ENCODE measurements at regions not wholly inside any gene's neighbourhood (a gene's known extent, or its start where the extent isn't known, plus 50 kb on each side); places are given as distances from the start of the nearest gene placed in this dataset.

- Mint-ChIP-seq H3K9me3 (ENCODE audit: low read depth) (peaks cover 10% of the 10 kb centered on the region), H3K27me3 (no peaks in the 10 kb centered on the region), H3K4me1 (peaks cover 48% of the 10 kb centered on the region), H3K27ac (peak overlapping the region; percentile 78), H3K36me3 (peaks cover 50% of the 10 kb centered on the region), H3K4me3 (peak overlapping the region; percentile 26)
- ATAC-seq, result peak; percentile 89
- peak; percentile 67 for DNase-seq
- CTCF ChIA-PET, result interaction anchor here (1.0 to 1.1 kb wide), 3 partner anchors 9 to 378 kb away, joined by 3 to 6 read pairs (median 5); no protein-coding TSS in a partner anchor
These were observed 346.2 kb upstream of the CBLB start for GRCh38 chr3:106215047-106215446.

GRCh38 chr3:106217745-106218144, 348.9 kb upstream of the CBLB start:
- Mint-ChIP-seq H3K4me1 (peaks cover 40% of the 10 kb centered on the region), H3K4me3 (no peak overlapping the region), H3K27me3 (no peaks in the 10 kb centered on the region), H3K36me3 (peaks cover 74% of the 10 kb centered on the region), H3K9me3 (ENCODE audit: low read depth) (peaks cover 29% of the 10 kb centered on the region), H3K27ac (no peak overlapping the region)
- ATAC-seq, result no peak
- CTCF ChIA-PET, result no interaction called here
- DNase-seq, result no peak

DNA sequence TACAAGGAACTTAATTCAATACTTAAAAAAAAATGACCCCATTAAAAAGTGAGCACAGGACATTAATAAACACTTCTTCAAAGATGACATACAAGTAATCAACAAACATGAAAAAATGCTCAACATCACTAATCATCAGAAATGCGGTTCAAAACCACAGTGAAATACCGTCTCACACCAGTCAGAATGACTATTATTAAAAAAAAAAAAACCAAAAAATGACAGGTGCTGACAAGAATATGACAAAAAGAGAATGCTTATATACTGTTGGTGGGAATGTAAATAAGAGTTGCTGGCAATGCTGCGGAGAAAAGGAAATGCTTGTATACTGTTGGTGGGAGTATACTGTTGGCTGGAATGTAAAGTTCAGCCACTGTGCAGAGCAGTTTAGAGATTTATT, 358.3 kb upstream of the CBLB start:
- CTCF ChIA-PET, result no interaction called here
- Mint-ChIP-seq H3K9me3 (ENCODE audit: low read depth) (peaks cover 35% of the 10 kb centered on the region), H3K4me3 (no peak overlapping the region), H3K27ac (peak overlapping the region; percentile 45), H3K4me1 (peaks cover 47% of the 10 kb centered on the region), H3K27me3 (no peaks in the 10 kb centered on the region), H3K36me3 (peaks cover 72% of the 10 kb centered on the region)
- no peak for DNase-seq
- ATAC-seq, result no peak

GRCh38 chr3:106228271-106228670, 359.5 kb upstream of the CBLB start:
- H3K27me3 Mint-ChIP-seq, result no peaks in the 10 kb centered on the region
- peak; percentile 36 for ATAC-seq
- H3K36me3 Mint-ChIP-seq, result peaks cover 73% of the 10 kb centered on the region
- peaks cover 54% of the 10 kb centered on the region for H3K4me1 Mint-ChIP-seq
- H3K4me3 Mint-ChIP-seq, result no peak overlapping the region
- peak; percentile 47 for DNase-seq
- CTCF ChIA-PET, result no interaction called here
- peak overlapping the region; percentile 83 for H3K27ac Mint-ChIP-seq
- peaks cover 30% of the 10 kb centered on the region for H3K9me3 Mint-ChIP-seq (ENCODE audit: low read depth)

DNA sequence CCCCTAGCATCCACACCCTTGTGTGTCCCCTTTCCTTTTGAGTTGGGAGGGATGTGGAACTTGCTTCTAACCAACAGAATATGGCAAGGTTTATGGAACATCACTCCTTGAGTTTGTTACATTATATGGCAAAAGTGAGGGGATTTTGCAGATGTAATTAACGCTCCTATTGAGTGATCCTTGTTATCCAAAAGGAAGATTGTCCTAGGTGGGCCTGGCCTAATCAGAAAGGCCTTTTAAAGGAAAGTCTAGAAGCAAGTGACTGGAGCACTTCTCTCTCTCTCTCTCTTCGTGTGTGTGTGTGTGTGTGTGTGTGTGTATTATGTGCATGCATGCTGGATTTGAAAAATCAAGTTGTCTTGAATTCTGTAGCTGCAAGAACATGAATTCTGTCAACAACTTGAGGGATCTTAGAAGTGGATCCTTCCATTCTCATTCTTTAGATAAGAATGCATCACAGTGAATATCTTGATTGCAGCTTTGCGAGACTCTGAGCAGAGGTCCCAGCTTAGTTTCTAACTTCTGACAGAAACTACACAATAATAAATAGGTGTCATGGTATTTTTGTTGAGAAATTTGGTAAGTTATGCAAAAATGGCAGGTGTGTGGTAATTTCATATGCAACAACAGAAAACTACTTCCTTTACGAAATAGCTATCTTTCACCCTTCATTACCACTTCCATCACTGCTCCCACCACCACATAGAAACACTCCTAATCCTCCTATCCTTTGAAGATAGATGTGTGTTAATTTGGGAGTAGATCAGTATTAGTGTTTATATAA, 360.9 kb upstream of the CBLB start:
- no peak for ATAC-seq
- Mint-ChIP-seq H3K4me1 (peaks cover 54% of the 10 kb centered on the region), H3K27me3 (no peaks in the 10 kb centered on the region), H3K9me3 (ENCODE audit: low read depth) (peaks cover 31% of the 10 kb centered on the region), H3K27ac (peak overlapping the region; percentile 21), H3K4me3 (no peak overlapping the region), H3K36me3 (peaks cover 68% of the 10 kb centered on the region)
- DNase-seq, result no peak
- CTCF ChIA-PET, result interaction anchor here (0.8 kb wide), 1 partner anchor 36 kb away, joined by 3 read pairs; no protein-coding TSS in a partner anchor

DNA sequence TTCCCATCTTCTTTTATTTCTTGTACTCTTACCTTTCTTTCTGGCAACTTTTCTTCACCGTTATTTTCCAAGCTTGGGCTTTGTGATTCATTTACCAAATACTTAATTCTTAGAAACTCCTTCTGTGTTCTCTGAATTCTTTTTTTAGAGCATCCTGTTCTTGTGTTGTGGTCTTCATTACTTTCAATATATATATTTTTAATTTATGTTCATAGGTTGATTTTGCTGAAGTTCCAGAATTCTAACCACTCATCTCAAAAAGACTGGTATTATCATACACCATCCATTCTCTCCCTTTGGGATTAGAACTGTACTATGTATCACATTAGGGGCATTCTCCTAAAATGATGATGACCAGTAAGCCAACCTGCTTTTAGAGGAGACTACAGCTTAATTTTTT, 362.3 kb upstream of the CBLB start:
- Mint-ChIP-seq H3K36me3 (peaks cover 71% of the 10 kb centered on the region), H3K9me3 (ENCODE audit: low read depth) (peaks cover 24% of the 10 kb centered on the region), H3K27ac (peak overlapping the region; percentile 86), H3K4me3 (peak overlapping the region; percentile 27), H3K4me1 (peaks cover 54% of the 10 kb centered on the region), H3K27me3 (no peaks in the 10 kb centered on the region)
- no peak for DNase-seq
- ATAC-seq, result peak; percentile 65
- CTCF ChIA-PET, result interaction anchor here (1.4 kb wide), 1 partner anchor 102 kb away, joined by 3 read pairs; no protein-coding TSS in a partner anchor

GRCh38 chr3:106232956-106233355, 364.1 kb upstream of the CBLB start:
- DNase-seq (no peak), ATAC-seq (no peak)
- Mint-ChIP-seq H3K4me3 (no peak overlapping the region), H3K9me3 (ENCODE audit: low read depth) (peaks cover 19% of the 10 kb centered on the region), H3K4me1 (peaks cover 40% of the 10 kb centered on the region), H3K27me3 (no peaks in the 10 kb centered on the region), H3K36me3 (peaks cover 63% of the 10 kb centered on the region), H3K27ac (no peak overlapping the region)
- CTCF ChIA-PET, result no interaction called here

GRCh38 chr3:106239195-106239697, 370.4 kb upstream of the CBLB start:
- no peak overlapping the region for H3K27ac Mint-ChIP-seq
- H3K4me1 Mint-ChIP-seq, result peaks cover 4% of the 10 kb centered on the region
- no peak overlapping the region for H3K4me3 Mint-ChIP-seq
- peaks cover 14% of the 10 kb centered on the region for H3K9me3 Mint-ChIP-seq (ENCODE audit: low read depth)
- ATAC-seq, result no peak
- CTCF ChIA-PET, result no interaction called here
- peaks cover 33% of the 10 kb centered on the region for H3K36me3 Mint-ChIP-seq
- DNase-seq, result no peak
- no peaks in the 10 kb centered on the region for H3K27me3 Mint-ChIP-seq

- Mint-ChIP-seq H3K27me3 (no peaks in the 10 kb centered on the region), H3K4me1 (peaks cover 4% of the 10 kb centered on the region), H3K4me3 (no peak overlapping the region), H3K27ac (no peak overlapping the region), H3K9me3 (ENCODE audit: low read depth) (peaks cover 13% of the 10 kb centered on the region), H3K36me3 (peaks cover 28% of the 10 kb centered on the region)
- DNase-seq (no peak), ATAC-seq (no peak)
- CTCF ChIA-PET, result no interaction called here
These were observed 372.8 kb upstream of the CBLB start for GRCh38 chr3:106241593-106241992.

- H3K36me3 Mint-ChIP-seq, result peaks cover 27% of the 10 kb centered on the region
- no peak for ATAC-seq
- H3K9me3 Mint-ChIP-seq (ENCODE audit: low read depth), result peaks cover 12% of the 10 kb centered on the region
- DNase-seq, result no peak
- no peak overlapping the region for H3K27ac Mint-ChIP-seq
- no peak overlapping the region for H3K4me3 Mint-ChIP-seq
- H3K4me1 Mint-ChIP-seq, result peaks cover 7% of the 10 kb centered on the region
- CTCF ChIA-PET, result interaction anchor here (0.9 kb wide), 1 partner anchor 20 kb away, joined by 3 read pairs; no protein-coding TSS in a partner anchor
- H3K27me3 Mint-ChIP-seq, result no peaks in the 10 kb centered on the region
These were observed 374.0 kb upstream of the CBLB start for GRCh38 chr3:106242781-106243180.

GRCh38 chr3:106245400-106245799, 376.6 kb upstream of the CBLB start:
- Mint-ChIP-seq H3K4me3 (no peak overlapping the region), H3K27me3 (no peaks in the 10 kb centered on the region), H3K9me3 (ENCODE audit: low read depth) (peaks cover 14% of the 10 kb centered on the region), H3K36me3 (peaks cover 33% of the 10 kb centered on the region), H3K27ac (no peak overlapping the region), H3K4me1 (peaks cover 22% of the 10 kb centered on the region)
- DNase-seq (no peak), ATAC-seq (no peak)
- CTCF ChIA-PET, result no interaction called here

DNA sequence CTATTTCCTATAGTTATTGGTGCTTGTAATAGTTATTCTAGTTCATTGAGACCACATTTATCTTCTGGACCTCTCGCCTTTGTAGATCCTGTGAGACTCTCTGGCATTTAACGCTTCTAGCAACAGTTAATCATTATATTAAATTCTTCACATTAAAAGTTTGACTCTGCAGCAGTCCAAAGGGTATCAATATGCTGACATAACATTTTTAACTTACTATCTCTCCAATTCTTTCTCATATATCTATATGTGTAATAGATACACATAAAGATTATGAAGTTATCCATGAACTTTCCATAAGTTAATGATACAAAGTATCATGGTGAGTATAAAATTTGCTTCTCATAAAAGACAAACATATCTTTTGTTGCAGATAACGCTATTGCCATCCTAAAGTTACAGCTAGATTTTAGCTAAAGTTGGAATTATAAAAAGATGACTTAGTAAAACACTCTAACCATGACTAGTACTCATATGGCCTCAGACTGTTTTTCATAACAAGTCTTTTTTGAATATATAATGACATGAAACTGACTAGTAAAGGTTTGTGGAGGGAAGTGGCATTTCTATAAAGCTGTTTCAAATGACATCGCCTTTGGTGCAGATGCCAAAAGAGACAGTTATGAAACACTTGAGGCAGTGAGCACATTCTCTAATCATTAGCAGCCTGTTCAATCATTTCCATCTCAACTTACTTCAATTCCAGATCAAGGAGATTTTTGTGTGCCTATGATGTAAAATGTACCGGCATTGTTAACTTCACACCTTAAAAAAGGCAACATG, 379.3 kb upstream of the CBLB start:
- H3K4me1 Mint-ChIP-seq, result peaks cover 26% of the 10 kb centered on the region
- CTCF ChIA-PET, result no interaction called here
- H3K27ac Mint-ChIP-seq, result peak overlapping the region; percentile 47
- peaks cover 25% of the 10 kb centered on the region for H3K9me3 Mint-ChIP-seq (ENCODE audit: low read depth)
- no peak for DNase-seq
- ATAC-seq, result peak; percentile 58
- H3K36me3 Mint-ChIP-seq, result peaks cover 52% of the 10 kb centered on the region
- no peak overlapping the region for H3K4me3 Mint-ChIP-seq
- no peaks in the 10 kb centered on the region for H3K27me3 Mint-ChIP-seq

DNA sequence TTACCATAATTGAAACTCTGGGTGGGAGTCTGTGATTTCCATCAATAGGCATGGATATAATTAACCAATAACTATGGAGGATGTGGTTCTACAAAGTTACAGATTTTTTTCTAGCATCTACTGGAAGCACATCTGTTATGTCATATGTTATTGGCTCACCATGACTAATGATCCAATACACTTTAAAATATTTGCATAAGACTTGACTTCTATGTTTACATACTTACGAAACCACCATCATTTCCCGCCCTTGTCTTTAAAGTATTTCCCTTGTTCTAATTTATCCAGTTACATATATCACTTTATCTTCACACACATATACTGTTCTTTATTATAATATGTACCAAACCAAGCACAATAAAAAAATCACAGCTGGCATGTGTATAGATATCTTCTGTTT, 380.3 kb upstream of the CBLB start:
- H3K27me3 Mint-ChIP-seq, result no peaks in the 10 kb centered on the region
- H3K36me3 Mint-ChIP-seq, result peaks cover 59% of the 10 kb centered on the region
- H3K4me1 Mint-ChIP-seq, result peaks cover 28% of the 10 kb centered on the region
- H3K4me3 Mint-ChIP-seq, result no peak overlapping the region
- CTCF ChIA-PET, result no interaction called here
- DNase-seq (no peak), ATAC-seq (no peak)
- H3K27ac Mint-ChIP-seq, result no peak overlapping the region
- peaks cover 25% of the 10 kb centered on the region for H3K9me3 Mint-ChIP-seq (ENCODE audit: low read depth)

Data from activated CD8-positive, alpha-beta memory T cell treated with anti-CD3 and anti-CD28 coated beads, Interleukin-2, amount 10 ng/mL, durations not matched to agents 7 days and 5 days (primary cell).